ENCODE measurements at regions not wholly inside any gene's neighbourhood (a gene's known extent, or its start where the extent isn't known, plus 50 kb on each side); places are given as distances from the start of the nearest gene placed in this dataset.

DNA sequence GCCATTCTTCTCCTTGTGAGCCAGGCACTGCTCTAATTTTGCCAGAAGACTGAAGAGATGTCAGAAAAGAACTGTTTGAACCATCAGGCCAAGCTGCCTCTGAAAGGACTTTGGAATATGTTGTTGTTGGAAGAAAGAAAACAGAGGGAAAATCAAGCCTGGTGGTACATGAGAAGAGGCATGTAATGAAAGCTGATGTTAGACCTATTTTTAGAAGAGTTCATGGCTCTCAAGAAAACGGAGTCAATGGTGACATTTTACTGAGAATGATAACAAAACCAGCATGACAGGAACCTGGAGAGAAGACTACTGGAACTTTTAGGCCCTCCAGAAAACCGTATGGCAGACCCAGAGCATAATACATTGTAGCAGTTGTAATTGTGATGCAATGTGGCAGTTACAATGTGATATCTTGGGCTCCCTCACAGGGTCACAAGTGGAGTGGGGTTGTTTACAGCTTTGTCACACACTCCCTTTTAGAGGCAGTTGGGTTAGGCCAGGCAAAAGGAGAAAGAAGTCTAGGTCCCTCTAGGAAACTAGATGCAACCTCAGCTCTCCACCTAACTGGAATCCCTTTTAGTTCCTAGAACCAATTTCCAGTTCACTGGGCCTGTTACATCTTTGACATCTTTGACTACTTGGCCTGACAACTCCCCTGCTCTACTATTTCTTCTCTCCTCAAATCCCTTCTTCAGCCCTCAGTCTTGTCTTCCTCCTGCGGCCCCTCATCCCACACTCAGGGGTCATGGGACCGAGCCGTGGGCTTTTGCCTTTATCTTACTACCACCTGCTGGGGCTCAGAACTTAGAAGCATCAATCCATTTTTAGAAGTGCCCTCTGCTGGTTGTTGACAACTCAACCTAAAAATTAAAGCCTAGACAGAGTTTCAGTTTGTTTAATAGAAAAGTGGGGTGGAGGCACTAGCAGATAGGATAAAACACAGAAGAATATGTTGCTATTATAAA lies 61.2 kb upstream of the JAK2 start:
- Histone ChIP-seq H3K4me1 (peaks cover 19% of the 10 kb centered on the region), H3K36me3 (ENCODE audit: insufficient read depth in 1 of 2, low read depth in 1 of 2) (no peaks in the 10 kb centered on the region), H3K9me3 (no peaks in the 10 kb centered on the region), H3K27ac (peak overlapping the region; percentile 75), H3K4me3 (no peak overlapping the region), H3K27me3 (ENCODE audit: insufficient read depth in 3 of 3, low read length in 2 of 3) (no peaks in the 10 kb centered on the region)
- TF ChIP-seq, protein P1, sequence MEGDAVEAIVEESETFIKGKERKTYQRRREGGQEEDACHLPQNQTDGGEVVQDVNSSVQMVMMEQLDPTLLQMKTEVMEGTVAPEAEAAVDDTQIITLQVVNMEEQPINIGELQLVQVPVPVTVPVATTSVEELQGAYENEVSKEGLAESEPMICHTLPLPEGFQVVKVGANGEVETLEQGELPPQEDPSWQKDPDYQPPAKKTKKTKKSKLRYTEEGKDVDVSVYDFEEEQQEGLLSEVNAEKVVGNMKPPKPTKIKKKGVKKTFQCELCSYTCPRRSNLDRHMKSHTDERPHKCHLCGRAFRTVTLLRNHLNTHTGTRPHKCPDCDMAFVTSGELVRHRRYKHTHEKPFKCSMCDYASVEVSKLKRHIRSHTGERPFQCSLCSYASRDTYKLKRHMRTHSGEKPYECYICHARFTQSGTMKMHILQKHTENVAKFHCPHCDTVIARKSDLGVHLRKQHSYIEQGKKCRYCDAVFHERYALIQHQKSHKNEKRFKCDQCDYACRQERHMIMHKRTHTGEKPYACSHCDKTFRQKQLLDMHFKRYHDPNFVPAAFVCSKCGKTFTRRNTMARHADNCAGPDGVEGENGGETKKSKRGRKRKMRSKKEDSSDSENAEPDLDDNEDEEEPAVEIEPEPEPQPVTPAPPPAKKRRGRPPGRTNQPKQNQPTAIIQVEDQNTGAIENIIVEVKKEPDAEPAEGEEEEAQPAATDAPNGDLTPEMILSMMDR (IDR thresholded peaks at IDR 0.05): no peak
- intact Hi-C loops (cut with DNase I): no loop called here
- no peak for DNase-seq
- ATAC-seq: peak; percentile 50 to 66 (median 61)
- 29 to 49% (median 34%) methylated on average over 5 of the region's 5 CpGs for WGBS, 3 donors

DNA sequence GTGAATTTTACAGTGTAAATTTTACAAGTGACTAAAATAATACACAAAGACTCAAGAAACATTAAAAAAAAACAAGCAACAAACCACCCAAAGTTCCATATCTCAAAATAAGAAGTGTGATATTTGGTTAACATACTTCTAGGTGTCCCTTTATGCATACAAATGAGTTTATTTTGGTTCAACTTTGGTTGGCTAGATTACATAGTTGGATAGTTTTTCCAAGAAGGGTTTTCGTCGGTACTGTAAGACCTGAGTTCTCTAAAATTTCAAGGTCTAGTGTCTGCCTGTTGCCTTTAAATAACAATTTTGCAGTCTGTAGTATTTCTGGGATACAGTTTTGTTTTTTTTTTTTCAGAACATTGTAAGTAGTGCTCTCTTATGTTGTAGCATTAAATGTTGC lies 58.8 kb upstream of the JAK2 start:
- intact Hi-C loops (cut with DNase I): no loop called here
- TF ChIP-seq, protein P1 (IDR thresholded peaks at IDR 0.05): no peak
- Histone ChIP-seq H3K27me3 (ENCODE audit: insufficient read depth in 3 of 3, low read length in 2 of 3) (no peaks in the 10 kb centered on the region), H3K36me3 (ENCODE audit: insufficient read depth in 1 of 2, low read depth in 1 of 2) (no peaks in the 10 kb centered on the region), H3K4me1 (peaks cover 19% of the 10 kb centered on the region), H3K4me3 (no peak overlapping the region), H3K27ac (peak overlapping the region; percentile 62), H3K9me3 (no peaks in the 10 kb centered on the region)
- DNase-seq (no peak), ATAC-seq (no peak)
- 29 to 62% (median 32%) methylated on average over 2 of the region's 2 CpGs for WGBS, 3 donors

DNA sequence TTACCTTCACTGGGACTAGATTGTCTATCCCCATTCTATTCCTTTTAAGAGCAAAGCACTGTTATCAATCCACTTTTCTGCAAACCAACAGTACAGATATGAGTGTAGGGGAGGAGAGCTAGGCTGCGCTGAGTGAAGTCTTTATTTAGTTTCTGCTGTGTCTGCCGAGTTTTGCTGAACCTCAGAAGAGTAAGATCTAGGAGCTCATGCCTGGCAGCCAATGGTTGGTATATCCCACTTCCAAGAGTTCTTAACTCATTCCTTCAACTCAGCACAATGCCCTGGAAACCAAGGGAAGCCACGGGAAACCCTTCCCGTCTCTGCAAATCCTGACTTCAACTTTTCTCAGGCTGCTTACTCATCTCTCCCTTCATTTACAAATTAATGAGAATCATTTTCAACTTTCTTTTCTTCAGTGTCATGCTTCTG lies 58.0 kb upstream of the JAK2 start:
- no peak for DNase-seq
- TF ChIP-seq, protein P1 (IDR thresholded peaks at IDR 0.05): no peak
- Histone ChIP-seq H3K9me3 (no peaks in the 10 kb centered on the region), H3K36me3 (ENCODE audit: insufficient read depth in 1 of 2, low read depth in 1 of 2) (no peaks in the 10 kb centered on the region), H3K27me3 (ENCODE audit: insufficient read depth in 3 of 3, low read length in 2 of 3) (no peaks in the 10 kb centered on the region), H3K4me1 (peaks cover 19% of the 10 kb centered on the region), H3K4me3 (peak overlapping the region; percentile 27), H3K27ac (peak overlapping the region; percentile 62)
- 13 to 24% (median 24%) methylated on average over 4 of the region's 4 CpGs for WGBS, 3 donors
- ATAC-seq: peak in 3 of 4 donors; percentile 50 to 67 (median 66)
- intact Hi-C loops (cut with DNase I): no loop called here

DNA sequence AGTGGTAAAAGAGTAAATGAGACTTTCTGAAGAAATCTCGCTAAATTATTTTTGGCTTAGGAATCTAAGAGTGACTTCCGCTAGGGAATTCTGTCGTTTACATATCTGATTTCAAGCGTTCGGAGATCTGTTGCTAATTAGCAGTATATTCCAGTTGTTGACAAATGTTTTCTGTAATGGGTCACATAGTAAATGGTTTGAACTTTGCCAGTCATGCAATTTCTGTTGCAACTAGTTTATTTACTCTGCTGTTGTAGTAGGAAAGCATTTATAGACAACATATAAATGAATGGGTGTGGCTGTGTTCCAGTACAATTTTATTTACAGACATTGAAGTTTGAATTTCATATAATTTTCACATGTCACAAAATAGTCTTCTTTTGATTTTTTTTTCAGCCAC lies 57.4 kb upstream of the JAK2 start:
- no peaks in the 10 kb centered on the region for H3K9me3 ChIP-seq
- TF ChIP-seq, protein P1 (IDR thresholded peaks at IDR 0.05): no peak
- WGBS, 3 donors: 25 to 64% (median 32%) methylated on average over 5 of the region's 5 CpGs
- intact Hi-C loops (cut with DNase I): no loop called here
- no peaks in the 10 kb centered on the region for H3K27me3 ChIP-seq (ENCODE audit: insufficient read depth in 3 of 3, low read length in 2 of 3)
- peak overlapping the region; percentile 62 for H3K27ac ChIP-seq
- H3K4me3 ChIP-seq: peak overlapping the region; percentile 27
- H3K4me1 ChIP-seq: peaks cover 19% of the 10 kb centered on the region
- ATAC-seq (peak in 2 of 4 donors; percentile 25 to 55), DNase-seq (no peak)
- H3K36me3 ChIP-seq (ENCODE audit: insufficient read depth in 1 of 2, low read depth in 1 of 2): no peaks in the 10 kb centered on the region

Data from psoas muscle (tissue), 7 donors.